ENCODE measurements at regions not wholly inside any gene's neighbourhood (a gene's known extent, or its start where the extent isn't known, plus 50 kb on each side); places are given as distances from the start of the nearest gene placed in this dataset.
"Not testable (repeated sequence)": the region's sequence is repeated elsewhere in the genome, so short reads cannot be mapped to it uniquely, and the experiment has no call there.

DNA sequence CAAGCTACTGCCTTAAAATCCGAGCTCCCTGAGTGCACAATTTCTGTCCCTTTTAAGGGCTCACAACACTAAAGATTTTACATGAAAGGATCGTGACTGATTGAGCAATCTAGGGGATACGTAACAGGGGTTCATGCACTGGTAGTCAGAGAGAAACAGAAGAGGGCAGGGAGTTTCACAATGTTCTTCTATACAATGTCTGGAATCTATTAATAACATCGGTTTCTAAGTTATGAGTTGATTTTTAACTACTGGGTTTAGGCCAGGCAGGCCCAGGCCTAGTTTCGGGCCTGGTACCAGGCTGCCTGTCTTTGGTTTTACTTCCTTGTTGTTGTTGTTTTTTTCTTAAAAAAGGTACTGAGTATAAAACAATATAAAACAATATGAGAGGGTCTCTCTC is 632.4 kb upstream of the AMOT start:
- DNase-seq: not testable (repeated sequence)

DNA sequence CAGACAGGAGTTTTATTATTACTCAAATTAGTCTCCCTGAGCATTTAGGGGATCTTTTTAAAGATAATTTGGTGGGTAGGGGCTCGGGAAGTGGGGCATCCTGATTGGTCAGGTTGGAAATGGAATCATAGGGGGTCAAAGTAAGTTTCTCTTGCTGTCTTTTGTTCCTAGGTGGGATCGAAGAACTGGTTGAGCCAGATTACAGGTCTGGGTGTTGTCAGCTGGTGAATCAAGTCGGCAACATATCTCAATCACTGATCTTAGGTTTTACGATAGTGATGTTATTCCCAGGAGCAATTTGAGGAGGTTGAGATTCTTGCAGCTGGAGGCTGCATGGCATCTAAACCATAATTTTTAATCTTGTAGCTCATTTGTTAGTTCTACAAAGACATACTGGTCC is 629.5 kb upstream of the AMOT start:
- DNase-seq: no peak

DNA sequence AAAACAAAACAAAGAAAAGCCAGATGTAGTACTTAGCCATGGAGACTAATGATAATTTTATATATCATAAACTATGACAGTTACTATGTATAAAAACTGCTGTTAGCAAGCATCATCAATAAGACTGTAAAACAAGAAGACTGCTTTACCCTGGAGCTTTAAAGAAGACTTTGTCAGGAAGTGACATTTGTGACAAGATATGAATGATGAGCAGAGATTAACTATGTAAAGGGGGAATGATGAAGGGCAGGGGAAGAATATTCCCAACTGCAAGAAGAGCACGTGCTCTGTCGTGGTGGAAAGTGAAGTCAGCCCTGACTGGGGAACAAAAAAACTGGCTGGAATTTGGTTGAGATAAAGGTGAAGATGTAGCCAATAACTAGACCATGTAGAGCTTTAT is 617.1 kb upstream of the AMOT start:
- no peak for DNase-seq

DNA sequence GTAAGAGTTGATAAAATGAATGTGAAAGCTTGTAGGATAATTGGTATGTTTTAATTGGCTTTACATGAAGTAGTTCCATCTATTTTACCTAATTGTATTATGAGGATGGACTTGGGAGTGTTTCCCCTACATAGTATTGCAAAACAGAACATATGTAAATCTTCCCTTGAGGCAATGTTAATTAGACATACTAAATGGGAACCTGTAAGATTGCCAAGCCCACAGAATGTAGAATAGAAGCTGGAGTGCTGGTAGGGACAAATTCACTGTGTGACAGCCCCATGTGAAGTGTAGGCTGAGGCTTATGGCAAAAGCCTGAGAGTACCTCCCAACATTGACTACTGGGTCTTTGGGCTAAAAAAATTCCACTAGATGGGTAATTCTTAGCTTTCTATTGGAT is 615.0 kb upstream of the AMOT start:
- DNase-seq: no peak

DNA sequence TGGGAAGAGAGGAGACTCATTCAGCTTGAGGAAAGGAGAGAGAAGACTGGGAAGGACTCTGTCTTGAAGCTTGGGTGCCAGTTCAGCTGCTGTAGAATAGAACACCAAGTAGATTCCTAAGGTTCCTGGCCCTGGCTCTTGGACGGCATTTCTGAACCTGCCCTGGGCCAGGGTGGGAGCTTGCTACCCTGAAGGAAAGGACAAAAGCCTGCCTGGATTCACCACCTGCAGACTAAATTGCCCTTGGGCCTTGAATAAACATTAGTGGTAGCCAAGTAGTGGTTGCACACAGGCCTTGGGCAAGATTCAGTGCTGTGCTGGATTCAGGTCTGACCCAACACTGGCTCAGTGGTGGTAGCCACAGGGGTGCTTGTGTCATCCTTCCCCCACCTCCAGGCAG is 588.4 kb upstream of the AMOT start:
- no peak for DNase-seq

DNA sequence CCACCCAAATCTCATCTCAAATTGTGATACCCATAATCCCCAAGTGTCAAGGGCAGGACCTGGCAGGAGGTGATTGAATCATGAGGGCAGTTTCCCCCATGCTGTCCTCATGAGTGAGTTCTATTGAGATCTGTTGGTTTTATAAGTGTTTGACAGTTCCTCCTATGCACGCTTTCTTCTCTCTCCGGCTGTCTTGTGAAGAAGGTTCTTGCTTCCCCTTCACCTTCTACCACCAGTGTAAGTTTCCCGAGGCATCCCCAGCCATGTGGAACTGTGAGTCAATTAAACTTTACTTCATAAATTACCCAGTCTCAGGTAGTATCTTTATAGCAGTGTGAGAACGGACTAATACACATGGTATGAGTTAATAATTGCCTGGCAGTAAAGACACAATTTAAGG is 581.7 kb upstream of the AMOT start:
- no peak for DNase-seq

DNA sequence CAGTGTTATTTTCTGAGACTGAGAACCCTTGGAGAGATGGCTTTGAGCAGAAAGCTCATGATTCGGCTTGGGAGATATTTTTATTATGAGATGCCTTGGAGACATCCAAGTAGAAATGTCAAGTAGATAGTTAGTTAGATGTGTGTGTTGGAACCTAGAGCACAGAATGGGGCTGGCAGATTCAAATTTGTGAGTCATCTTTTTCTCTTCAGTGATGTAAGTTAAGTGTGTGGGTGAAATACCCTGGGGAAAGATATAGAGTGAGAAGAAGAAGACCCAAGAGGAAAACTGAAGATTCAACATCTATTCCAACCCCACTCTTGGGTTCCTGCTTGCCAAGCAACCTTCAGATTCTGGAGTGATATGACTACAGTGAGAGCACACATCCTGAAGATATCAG is 580.8 kb upstream of the AMOT start:
- DNase-seq: no peak

DNA sequence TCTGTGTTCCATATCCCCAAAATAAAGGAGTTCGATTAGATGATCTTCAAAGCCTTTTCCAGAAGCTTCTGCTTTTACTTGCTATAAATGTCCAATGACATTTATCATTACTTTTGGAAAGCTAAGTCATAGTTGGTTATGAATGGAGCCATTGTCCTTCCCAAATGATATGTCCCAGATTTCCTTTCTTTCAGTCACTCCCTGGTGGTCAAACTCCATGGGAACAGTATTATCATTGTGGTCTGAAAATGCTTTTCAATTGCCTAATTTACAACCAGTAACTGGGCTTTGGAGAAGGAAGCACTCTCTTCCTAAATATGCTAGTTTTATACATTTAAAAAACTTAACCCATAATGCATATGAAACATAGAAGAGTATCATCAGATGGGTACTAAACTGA is 571.5 kb upstream of the AMOT start:
- no peak for DNase-seq

DNA sequence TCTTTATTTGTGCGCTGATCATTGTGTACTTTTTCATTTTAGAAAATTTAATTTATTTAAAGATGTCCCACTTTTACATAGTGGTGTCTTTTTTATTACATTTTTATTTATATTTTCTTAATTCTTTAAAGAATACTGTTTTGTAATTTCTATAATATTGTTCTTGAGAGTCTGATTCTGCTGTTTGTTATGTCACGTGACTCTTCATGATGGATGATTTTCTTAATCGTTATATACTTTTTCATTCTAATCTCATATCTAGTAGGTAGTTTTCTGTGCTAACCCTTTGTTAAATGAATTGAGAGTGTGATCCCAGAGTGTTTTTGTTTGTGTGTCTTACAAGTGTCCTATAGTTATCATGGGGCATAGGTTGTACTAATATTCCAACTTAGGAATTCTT is 568.2 kb upstream of the AMOT start:
- DNase-seq: no peak

DNA sequence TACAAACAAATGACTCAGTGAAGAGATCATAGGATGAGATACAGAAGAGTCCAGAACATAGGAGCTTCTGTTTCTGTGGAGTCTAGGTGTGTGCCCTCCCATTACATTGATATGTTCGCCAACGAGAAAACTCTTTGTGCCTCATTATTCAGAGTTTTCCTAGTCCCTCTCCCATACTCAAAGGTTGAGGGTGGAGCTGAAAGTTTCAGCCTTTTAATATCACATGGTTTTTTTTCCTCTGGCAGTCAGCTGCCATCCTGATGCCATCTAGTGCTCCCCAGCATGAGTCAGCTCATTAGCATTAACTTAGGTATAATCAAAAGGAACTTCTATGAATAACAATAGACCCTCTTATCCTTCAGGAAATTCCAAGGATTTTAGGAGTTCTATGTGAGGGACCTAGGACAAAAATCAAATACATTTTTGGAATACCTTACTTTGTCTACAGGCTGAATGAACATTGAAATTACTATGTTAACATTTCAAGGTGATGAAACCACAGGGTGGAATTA is 559.6 kb upstream of the AMOT start:
- DNase-seq: no peak

DNA sequence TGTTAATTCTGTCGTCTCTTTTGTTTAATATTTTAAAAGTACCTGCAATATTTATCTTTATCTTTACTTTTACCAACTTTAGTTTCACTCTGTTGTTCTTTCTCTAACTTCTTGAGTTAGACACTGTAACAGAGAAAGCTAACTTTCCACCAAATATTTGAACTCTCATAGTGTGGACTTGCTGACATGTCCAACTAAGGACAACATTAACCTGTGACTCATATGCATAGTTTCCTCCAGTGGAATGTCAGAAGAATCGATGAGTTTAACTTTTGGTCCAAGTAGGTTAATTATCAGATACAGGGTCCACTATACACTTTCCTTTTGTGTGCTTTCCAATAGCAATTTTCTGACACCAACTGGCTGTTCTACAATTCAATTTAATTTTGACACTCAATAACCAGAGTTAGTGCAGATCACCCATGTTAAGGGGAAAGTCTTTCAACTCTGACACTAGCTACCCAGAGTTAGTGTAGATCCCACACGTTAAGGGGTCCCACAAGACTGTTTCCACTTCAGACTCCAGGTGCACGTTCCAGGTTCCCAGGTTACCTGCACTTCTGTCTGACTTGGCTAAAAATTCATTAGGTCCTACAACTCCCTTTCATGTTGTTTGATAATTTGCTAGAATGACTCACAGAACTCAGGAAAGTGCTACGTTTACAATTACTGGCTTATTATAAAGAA is 559.0 kb upstream of the AMOT start:
- no peak for DNase-seq

DNA sequence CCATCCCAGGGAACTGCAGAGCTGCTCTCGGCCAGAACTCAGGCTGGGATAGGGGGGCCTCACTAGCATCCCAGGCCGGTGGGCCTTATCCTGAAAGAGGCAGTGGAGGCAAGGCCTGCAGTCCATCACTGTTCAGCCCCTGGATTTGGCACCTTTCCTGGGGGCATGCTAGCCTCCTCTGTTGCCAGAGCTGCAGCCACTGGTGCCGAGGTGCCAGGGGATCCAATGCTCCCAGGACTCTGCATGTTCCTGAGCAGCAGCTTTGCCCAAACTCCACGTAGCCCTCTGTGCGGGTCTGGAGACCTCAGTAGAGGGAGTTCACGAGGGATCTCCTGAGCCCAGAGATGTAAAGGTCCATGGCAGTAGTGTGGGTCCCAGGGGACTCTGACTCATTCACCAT is 551.7 kb upstream of the AMOT start:
- no peak for DNase-seq

DNA sequence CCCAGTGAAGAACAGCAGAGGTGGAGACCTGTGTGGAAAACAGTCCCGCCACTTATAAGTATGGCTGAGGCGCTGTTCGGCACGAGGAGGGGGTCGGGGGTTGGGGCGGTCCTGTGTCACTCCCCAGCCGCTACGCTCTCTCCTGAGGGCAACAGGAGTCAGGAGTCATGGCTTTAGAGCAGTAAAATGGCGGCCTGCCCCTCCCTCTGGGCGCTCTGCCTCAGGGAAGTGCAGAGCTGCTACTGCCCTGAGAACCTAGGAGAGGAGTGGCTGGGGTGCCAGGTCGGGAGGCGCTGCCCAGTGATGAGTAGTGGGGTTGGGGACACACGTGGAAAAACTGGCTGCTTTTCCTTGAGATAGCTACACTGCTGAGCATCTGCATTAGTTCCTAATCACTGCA is 551.2 kb upstream of the AMOT start:
- no peak for DNase-seq

DNA sequence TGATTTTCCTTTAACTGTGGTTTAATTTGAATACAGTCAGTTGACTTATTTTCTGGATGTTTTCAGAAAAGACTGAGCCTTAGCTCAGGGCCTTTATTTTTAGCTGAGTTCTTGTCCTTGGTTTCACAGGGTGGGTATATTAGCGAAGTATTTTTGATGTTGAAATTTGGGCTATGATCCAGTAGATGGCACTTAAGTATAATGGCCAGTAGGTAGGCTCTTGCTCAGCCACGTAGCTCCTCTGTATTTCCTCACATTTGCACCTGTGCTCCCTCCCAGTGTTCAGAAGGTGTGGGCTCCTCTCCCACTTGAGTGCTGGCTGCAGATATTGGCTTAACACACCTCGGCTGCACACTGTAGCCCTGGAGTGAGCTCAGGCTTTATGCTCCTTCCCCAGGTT is 549.9 kb upstream of the AMOT start:
- no peak for DNase-seq

DNA sequence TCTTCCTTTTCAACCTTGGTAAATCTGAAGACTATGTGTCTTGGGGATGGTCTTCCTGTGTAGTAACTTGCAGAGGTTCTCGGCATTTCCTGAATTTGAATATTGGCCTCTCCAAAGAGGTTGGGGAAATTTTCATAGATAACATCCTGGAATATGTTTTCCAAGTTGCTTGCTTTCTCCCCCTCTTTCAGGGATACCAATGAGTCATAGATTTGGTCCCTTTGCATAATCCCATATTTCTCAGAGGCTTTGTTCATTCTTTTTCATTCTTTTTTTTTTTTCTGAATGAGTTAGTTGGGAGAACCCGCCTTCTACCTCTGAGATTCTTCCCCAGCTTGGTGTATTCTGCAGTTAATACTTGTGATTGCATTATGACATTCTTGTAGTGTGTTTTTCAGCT is 549.2 kb upstream of the AMOT start:
- no peak for DNase-seq

DNA sequence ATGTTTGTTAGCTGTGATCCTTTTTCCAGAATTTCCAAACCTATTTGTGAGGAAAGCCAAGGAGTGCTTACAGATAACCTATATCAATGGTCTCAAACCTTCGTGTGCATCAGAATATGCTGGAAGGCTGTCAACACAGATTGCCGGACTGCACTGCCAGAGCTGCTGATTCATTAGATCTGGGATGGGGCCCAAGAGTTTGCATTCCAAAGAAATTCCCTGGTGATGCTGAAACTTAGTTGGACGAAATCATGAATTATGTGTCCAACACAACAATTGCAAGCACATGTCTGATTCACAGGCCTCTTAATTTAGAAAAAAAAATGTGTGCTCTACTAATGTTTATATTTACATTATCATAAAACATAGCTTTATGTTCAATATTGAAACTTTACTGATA is 544.0 kb upstream of the AMOT start:
- DNase-seq: no peak

DNA sequence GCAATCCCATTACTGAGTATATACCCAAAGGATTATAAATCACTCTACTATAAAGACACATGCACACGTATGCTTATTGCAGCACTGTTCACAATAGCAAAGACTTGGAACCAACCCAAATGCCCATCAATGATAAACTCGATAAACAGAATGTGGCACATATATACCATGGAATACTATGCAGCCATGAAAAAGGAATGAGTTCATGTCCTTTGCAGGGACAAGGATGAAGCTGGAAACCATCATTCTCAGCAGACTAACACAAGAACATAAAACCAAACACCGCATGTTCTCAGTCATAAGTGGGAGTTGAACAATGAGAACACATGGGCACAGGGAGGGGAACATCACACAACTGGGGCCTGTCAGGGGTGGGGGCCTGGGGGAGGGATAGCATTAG is 532.8 kb upstream of the AMOT start:
- DNase-seq: not testable (repeated sequence)

DNA sequence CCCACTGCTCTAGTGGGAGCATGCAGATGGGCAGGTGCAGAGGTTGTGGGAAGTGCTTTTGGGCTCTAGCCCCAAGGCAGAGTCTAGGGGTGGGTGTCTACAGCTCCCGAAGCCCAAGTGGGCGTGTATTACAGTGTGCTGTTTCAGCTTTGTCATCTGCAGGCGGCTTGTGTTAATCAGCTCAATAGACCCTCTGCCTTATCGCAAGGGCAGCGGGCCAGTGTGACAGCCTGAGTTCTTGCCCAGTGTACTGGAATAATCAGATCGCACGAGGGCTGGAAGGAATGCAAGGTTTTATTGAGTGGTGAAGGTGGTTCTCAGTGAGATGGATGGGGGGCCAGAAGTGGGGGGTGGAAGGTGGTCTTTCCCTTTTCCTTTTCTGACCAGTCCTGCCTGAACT is 529.4 kb upstream of the AMOT start:
- no peak for DNase-seq

DNA sequence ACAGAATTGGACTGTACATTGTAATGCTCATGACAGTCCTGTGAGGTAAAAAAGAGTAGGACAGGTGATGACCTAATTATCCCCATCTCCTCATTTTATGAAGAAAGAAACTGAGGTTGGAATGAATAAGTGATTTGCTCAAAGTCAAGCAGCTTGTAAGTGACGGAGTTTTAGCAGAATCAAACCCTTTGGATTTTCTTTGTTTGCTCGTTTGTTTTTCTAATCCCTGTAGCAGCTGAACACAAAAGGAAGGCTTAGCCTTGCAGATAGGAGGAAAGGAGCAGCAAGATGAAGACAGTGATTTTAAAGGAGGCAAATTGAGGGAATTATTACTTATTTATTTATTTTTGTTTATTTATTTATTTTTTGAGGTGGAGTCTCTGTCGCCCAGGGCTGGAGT is 528.4 kb upstream of the AMOT start:
- DNase-seq: no peak

DNA sequence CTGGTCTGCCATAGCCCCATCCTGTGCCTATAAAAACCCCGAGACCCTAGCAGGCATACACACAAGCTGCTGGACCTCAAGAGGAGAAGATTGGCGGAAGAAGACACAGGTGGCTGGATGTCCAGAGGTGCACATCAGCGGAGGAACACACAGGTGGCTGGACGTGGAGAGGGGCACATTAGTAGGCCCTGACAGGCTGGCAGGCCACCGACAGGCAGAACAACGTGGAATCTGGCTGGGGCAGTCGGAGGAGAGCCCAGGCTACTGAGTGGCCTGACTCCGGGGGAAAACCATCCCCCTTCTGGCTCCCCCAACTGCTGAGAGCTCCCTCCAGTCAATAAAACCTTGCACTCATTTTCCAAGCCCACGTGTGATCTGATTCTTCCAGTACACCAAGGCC is 512.5 kb upstream of the AMOT start:
- DNase-seq: no peak

DNA sequence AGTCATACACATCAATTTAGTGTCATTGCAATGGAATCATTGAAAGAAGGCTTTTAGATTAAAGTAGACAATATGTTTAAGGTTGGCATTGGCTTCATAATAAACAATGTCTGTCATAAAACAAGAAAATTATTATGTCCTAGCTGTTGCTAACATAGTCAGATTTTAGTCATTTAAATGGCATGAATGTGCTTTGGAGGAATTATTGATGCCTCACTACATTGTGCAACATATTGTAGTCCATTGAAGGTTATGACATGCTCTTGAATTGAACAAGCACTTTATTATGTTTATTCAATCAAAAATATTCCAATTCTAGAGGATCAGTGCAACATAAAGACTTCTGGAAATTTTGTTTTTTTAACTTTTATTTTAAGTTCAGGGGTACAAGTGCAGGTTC is 489.8 kb upstream of the AMOT start:
- no peak for DNase-seq

DNA sequence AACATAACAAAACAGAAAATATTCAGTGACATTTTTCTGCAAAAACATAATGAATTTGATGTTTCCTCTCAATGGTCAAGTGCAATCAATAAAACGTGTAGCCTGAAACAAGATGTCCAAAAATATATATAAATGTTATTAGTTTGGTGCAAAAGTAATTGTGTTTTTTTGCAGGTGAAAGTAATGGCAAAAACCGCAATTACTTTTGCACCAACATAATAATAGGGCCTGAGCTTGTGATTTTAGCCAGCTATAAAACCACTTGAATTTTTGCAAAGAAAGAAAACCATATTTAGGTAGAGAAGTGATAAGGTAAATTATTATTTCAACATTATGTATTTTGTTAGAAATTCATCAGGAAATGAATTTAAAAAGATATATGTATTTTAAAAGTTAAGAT is 475.3 kb upstream of the AMOT start:
- no peak for DNase-seq

DNA sequence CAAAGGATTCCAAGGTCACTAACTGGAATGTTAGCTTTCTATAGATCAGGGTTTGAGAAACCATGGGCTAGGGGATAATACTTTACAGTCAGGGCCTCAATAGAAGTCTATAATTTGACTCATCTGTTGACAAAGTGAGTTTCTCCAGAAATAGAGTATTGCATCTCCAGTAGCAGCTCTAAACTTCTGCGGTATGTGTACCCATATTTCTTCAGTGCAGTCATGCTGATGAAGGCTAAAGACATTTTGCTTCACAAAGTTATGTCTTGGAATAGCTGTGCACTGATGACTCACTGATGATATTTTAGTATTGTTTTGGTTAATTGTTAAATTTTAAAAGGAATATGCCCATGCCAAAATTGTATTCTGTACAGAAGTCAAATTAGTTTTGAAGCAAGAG is 464.9 kb upstream of the AMOT start:
- no peak for DNase-seq

DNA sequence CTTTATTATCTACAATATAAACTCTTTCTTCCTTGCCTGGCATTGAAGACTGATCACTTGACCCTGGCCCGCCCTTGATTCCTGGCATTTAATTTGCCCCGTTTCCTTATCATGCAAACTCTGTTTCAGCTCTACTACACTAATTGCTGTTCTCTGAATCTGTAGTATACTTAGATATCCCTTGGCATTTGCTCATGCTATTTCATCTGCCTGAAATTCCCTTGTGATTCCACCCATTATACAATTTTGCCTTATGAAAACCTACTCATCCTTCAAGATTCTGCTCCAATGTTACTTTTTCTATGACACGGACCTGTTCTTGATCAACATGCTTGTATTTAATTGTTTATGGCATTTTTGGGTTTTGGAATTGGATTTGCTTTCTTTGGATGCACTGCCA is 459.9 kb upstream of the AMOT start:
- no peak for DNase-seq

DNA sequence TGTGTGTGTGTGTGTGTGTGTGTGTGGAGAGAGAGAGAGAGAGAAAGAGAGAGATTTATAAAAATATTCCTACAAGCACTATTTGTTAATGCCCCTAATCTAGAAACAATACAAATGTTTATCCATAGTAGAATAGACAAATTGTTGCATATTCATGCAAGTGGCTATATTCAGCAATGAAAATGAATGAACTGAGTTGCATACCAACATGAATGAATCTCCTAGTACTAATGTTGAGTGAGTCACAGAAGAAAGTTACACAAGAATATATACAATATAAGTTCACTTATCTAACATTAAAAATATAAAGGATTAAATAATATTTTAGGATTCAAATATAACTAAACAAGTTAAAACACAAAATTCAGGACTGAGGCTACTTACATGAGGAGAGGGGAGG is 456.8 kb upstream of the AMOT start:
- no peak for DNase-seq

DNA sequence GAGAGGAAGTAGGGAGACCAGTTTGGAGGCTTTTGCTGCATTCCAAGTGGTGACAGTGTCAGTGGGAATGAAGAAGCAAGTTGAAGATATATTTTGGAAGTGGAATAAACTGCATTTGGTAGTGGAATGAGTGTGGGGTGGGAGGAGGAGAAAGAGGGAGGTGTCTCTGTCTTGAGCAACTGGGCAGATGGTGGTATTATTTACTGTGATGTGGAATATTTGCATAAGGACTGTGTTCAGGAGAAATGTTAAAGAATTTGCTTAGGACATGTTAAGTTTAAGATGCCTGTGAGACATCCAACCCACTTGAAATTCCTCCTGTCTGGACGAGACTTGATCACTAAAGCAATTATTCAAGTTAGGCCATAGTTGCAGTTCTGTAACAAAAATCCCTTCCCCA is 448.9 kb upstream of the AMOT start:
- DNase-seq: no peak
